ENCODE measurements at regions not wholly inside any gene's neighbourhood (a gene's known extent, or its start where the extent isn't known, plus 50 kb on each side); places are given as distances from the start of the nearest gene placed in this dataset.

DNA sequence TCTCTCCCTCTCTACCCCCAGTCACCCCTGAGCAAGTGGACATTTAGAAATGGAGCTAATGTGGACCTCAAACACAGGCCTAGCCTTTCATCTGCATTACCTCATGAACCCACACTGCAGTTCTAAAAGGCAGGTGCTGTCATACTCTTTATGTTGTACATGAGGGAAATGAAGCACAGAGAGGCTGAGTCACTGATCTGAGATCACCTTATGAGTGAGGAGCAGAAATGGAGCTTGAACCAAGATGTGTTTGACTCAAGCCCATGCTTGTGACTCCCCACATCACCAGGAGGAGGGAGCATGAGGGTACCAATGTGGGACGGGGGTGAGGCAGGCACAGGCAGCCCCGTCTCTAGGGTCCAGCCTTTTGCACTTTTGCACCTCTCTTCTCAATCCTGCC is 702.8 kb downstream of the PTPRU start:
- Histone ChIP-seq H3K9me3 (ENCODE audit: low read length) (no peaks in the 10 kb centered on the region), H3K27me3 (ENCODE audit: insufficient read depth, low read depth, low read length) (no peaks in the 10 kb centered on the region), H4K20me1 (ENCODE audit: insufficient read depth) (no peaks in the 10 kb centered on the region), H3F3A (ENCODE audit: insufficient read depth, low read length, poor library complexity, severe bottlenecking) (no peaks in the 10 kb centered on the region), H3K9me2 (ENCODE audit: insufficient read depth, low read length) (no peaks in the 10 kb centered on the region), H3K4me2 (ENCODE audit: low read length) (no peak overlapping the region), H3K79me2 (replicated peaks; ENCODE audit: insufficient read depth, low read length) (no peaks in the 10 kb centered on the region), H2AFZ (ENCODE audit: low read depth, low read length) (no peak overlapping the region), H3K4me3 (ENCODE audit: low read length) (no peak overlapping the region), H3K36me3 (ENCODE audit: insufficient read depth, low read length) (no peaks in the 10 kb centered on the region), H3K9ac (ENCODE audit: low read length) (no peak overlapping the region), H3K27ac (ENCODE audit: low read length) (no peak overlapping the region)
- TF ChIP-seq TAF1 (IDR thresholded peaks at IDR 0.05; ENCODE audit: low read depth) (no peak), SMC3 (conservative IDR thresholded peaks at IDR 0.05; ENCODE audit: poor library complexity) (no peak), EZH2 (IDR thresholded peaks at IDR 0.05; ENCODE audit: borderline replicate concordance, insufficient read depth, low read length, poor library complexity, severe bottlenecking) (no peak), POLR2AphosphoS5 (IDR thresholded peaks at IDR 0.05) (no peak), EP300 (conservative IDR thresholded peaks at IDR 0.05; ENCODE audit: poor library complexity, severe bottlenecking) (no peak), MXI1 (conservative IDR thresholded peaks at IDR 0.05; ENCODE audit: poor library complexity, severe bottlenecking) (no peak)
- TF ChIP-seq, protein P1, sequence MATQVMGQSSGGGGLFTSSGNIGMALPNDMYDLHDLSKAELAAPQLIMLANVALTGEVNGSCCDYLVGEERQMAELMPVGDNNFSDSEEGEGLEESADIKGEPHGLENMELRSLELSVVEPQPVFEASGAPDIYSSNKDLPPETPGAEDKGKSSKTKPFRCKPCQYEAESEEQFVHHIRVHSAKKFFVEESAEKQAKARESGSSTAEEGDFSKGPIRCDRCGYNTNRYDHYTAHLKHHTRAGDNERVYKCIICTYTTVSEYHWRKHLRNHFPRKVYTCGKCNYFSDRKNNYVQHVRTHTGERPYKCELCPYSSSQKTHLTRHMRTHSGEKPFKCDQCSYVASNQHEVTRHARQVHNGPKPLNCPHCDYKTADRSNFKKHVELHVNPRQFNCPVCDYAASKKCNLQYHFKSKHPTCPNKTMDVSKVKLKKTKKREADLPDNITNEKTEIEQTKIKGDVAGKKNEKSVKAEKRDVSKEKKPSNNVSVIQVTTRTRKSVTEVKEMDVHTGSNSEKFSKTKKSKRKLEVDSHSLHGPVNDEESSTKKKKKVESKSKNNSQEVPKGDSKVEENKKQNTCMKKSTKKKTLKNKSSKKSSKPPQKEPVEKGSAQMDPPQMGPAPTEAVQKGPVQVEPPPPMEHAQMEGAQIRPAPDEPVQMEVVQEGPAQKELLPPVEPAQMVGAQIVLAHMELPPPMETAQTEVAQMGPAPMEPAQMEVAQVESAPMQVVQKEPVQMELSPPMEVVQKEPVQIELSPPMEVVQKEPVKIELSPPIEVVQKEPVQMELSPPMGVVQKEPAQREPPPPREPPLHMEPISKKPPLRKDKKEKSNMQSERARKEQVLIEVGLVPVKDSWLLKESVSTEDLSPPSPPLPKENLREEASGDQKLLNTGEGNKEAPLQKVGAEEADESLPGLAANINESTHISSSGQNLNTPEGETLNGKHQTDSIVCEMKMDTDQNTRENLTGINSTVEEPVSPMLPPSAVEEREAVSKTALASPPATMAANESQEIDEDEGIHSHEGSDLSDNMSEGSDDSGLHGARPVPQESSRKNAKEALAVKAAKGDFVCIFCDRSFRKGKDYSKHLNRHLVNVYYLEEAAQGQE (IDR thresholded peaks at IDR 0.05; ENCODE audit: borderline replicate concordance), result no peak
- TF ChIP-seq, protein P2, sequence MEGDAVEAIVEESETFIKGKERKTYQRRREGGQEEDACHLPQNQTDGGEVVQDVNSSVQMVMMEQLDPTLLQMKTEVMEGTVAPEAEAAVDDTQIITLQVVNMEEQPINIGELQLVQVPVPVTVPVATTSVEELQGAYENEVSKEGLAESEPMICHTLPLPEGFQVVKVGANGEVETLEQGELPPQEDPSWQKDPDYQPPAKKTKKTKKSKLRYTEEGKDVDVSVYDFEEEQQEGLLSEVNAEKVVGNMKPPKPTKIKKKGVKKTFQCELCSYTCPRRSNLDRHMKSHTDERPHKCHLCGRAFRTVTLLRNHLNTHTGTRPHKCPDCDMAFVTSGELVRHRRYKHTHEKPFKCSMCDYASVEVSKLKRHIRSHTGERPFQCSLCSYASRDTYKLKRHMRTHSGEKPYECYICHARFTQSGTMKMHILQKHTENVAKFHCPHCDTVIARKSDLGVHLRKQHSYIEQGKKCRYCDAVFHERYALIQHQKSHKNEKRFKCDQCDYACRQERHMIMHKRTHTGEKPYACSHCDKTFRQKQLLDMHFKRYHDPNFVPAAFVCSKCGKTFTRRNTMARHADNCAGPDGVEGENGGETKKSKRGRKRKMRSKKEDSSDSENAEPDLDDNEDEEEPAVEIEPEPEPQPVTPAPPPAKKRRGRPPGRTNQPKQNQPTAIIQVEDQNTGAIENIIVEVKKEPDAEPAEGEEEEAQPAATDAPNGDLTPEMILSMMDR (IDR thresholded peaks at IDR 0.05; ENCODE audit: poor library complexity, severe bottlenecking), result no peak

DNA sequence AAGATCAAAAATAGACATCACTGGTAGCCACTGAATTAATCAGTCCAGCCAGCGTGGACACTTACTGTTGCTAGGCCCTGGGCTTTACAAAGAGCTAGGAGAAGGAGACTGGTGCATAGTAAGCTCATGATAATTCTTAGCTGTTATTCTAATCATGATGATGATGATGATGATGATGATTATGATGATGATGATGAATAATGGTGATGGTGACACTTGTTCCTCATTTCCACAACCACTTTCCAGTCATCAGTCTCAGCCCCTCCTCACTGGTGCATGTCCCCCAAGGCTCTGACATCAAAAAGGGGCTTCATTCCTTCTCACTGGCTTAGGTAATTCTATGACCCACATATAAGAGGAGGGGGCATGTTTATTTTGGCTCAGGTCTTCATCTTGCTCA is 701.0 kb downstream of the PTPRU start:
- Histone ChIP-seq H3K27ac (ENCODE audit: low read length) (no peak overlapping the region), H2AFZ (ENCODE audit: low read depth, low read length) (no peak overlapping the region), H3K79me2 (replicated peaks; ENCODE audit: insufficient read depth, low read length) (no peaks in the 10 kb centered on the region), H3K9me3 (ENCODE audit: low read length) (no peaks in the 10 kb centered on the region), H3K9ac (ENCODE audit: low read length) (no peak overlapping the region), H4K20me1 (ENCODE audit: insufficient read depth) (no peaks in the 10 kb centered on the region), H3K4me2 (ENCODE audit: low read length) (no peak overlapping the region), H3K9me2 (ENCODE audit: insufficient read depth, low read length) (no peaks in the 10 kb centered on the region), H3F3A (ENCODE audit: insufficient read depth, low read length, poor library complexity, severe bottlenecking) (no peaks in the 10 kb centered on the region), H3K27me3 (ENCODE audit: insufficient read depth, low read depth, low read length) (no peaks in the 10 kb centered on the region), H3K4me3 (ENCODE audit: low read length) (no peak overlapping the region), H3K36me3 (ENCODE audit: insufficient read depth, low read length) (no peaks in the 10 kb centered on the region)
- TF ChIP-seq MXI1 (conservative IDR thresholded peaks at IDR 0.05; ENCODE audit: poor library complexity, severe bottlenecking) (no peak), SMC3 (conservative IDR thresholded peaks at IDR 0.05; ENCODE audit: poor library complexity) (no peak), TAF1 (IDR thresholded peaks at IDR 0.05; ENCODE audit: low read depth) (no peak), EZH2 (IDR thresholded peaks at IDR 0.05; ENCODE audit: borderline replicate concordance, insufficient read depth, low read length, poor library complexity, severe bottlenecking) (no peak), POLR2AphosphoS5 (IDR thresholded peaks at IDR 0.05) (no peak), EP300 (conservative IDR thresholded peaks at IDR 0.05; ENCODE audit: poor library complexity, severe bottlenecking) (no peak)
- TF ChIP-seq, protein P1 (IDR thresholded peaks at IDR 0.05; ENCODE audit: borderline replicate concordance), result no peak

Data from neural cell (in vitro differentiated cells).